GM12878 (cell line): ENCODE measurements at regions not wholly inside any gene's neighbourhood (a gene's known extent, or its start where the extent isn't known, plus 50 kb on each side); places are given as distances from the start of the nearest gene placed in this dataset.

Source experiments
- ATAC-seq: fragments of 200-7000 bp; cut with Tn5 transposase; 3 replicates; pipeline ENCODE4 v1.9.1; 2020; ENCODE audit warnings: mild to moderate bottlenecking, moderate library complexity
- BruUV-seq: library from RNA; stranded (reverse); fragments of 400-500 nt; replicated peaks from 2 replicates; lab custom pipeline; 2021; lab: Mats Ljungman, UMichigan
- CTCF ChIA-PET: fragments of 300-600 bp; sonication (Branson Sonifier 250); formaldehyde crosslinking; extraction: SDS; loops from one replicate; lab custom pipeline; 2021; ENCODE audit warnings: inconsistent platforms; lab: Yijun Ruan, JAX
- POLR2A ChIA-PET: fragments of 350-600 bp; formaldehyde crosslinking; extraction: SDS; loops from one replicate; lab custom pipeline; 2021; ENCODE audit warnings: inconsistent platforms; lab: Charles Lee
- RAD21 ChIA-PET: fragments of 300-600 bp; sonication (Branson Sonifier 250); formaldehyde crosslinking; loops from one replicate; lab custom pipeline; 2023; ENCODE audit warnings: antibody characterized with exemption; ENCODE audit not compliant: unreplicated experiment; lab: Charles Lee
- SMC1A ChIA-PET: fragments of 300-600 bp; sonication (Branson Sonifier 250); formaldehyde crosslinking; loops from one replicate; lab custom pipeline; 2023; ENCODE audit not compliant: unreplicated experiment, uncharacterized antibody; lab: Charles Lee
- DNase-seq: peaks from one replicate; pipeline ENCODE4 v3.0.0-alpha.2; 2011; ENCODE audit warnings: low read depth, low spot score
- FAIRE-seq: peaks from 3 replicates; lab custom pipeline; 2011; peaks lifted over from hg19 to GRCh38; lab: Jason Lieb, UNC
- H2AFZ ChIP-seq: 2 replicates; pipeline ENCODE4 v1.6.0; 2011; ENCODE audit warnings: low read depth, low read length, control low read depth; ENCODE audit not compliant: control insufficient read depth
- H3K27ac ChIP-seq: 2 replicates; pipeline ENCODE4 v1.5.1; 2011; ENCODE audit warnings: control low read depth; ENCODE audit not compliant: control insufficient read depth, insufficient read depth
- H3K27me3 ChIP-seq, 2 experiments: replicated peaks in 1 of 2; 2 replicates each; pipeline versions ENCODE4 v1.6.0 to v1.6.1; 2011; ENCODE audit warnings: low read length in 1 of 2; ENCODE audit not compliant: control insufficient read depth in 2 of 2, insufficient read depth in 2 of 2
- H3K36me3 ChIP-seq, 2 experiments: 2 replicates each; pipeline ENCODE4 v1.5.1; 2011; ENCODE audit warnings: low read length in 1 of 2; ENCODE audit not compliant: control insufficient read depth in 2 of 2, insufficient read depth in 2 of 2
- H3K4me1 ChIP-seq: 2 replicates; pipeline ENCODE4 v1.6.1; 2011; ENCODE audit warnings: mild to moderate bottlenecking, low read length, moderate library complexity, mixed read lengths; ENCODE audit not compliant: control insufficient read depth, insufficient read depth
- H3K4me2 ChIP-seq: 2 replicates; pipeline ENCODE4 v1.6.0; 2011; ENCODE audit warnings: control low read depth; ENCODE audit not compliant: control insufficient read depth, insufficient read depth
- H3K4me3 ChIP-seq: fragments of 200-600 bp; sonication (generic); 2 replicates; pipeline ENCODE4 v1.5.1; 2016
- H3K79me2 ChIP-seq: 2 replicates; pipeline ENCODE4 v1.6.0; 2011; ENCODE audit warnings: low read length; ENCODE audit not compliant: control insufficient read depth, insufficient read depth
- H3K9ac ChIP-seq: 2 replicates; pipeline ENCODE4 v1.8.0; 2011; ENCODE audit warnings: low read length, control low read depth, mixed read lengths; ENCODE audit not compliant: control insufficient read depth, insufficient read depth
- H3K9me3 ChIP-seq: replicated peaks from 3 replicates; pipeline ENCODE4 v1.5.1; 2011; ENCODE audit warnings: mild to moderate bottlenecking, low read length; ENCODE audit not compliant: control insufficient read depth, insufficient read depth
- H4K20me1 ChIP-seq: 2 replicates; pipeline ENCODE4 v1.6.0; 2011; ENCODE audit not compliant: control insufficient read depth, insufficient read depth
- BCLAF1 ChIP-seq: fragments of 450-650 bp; IDR thresholded peaks from 2 replicates; pipeline ENCODE4 v1.6.1; 2017; ENCODE audit warnings: antibody characterized with exemption, mild to moderate bottlenecking, moderate library complexity
- CHD2 ChIP-seq: IDR thresholded peaks from 2 replicates; pipeline ENCODE4 v1.6.1; 2011; ENCODE audit warnings: low read depth, low read length, improper control_type of control experiment, borderline replicate concordance
- CREB1 ChIP-seq: IDR thresholded peaks from 2 replicates; pipeline ENCODE4 v1.6.1; 2012; ENCODE audit warnings: low read depth, mild to moderate bottlenecking, inconsistent platforms
- ETV6 ChIP-seq, 2 experiments: fragments of 450-650 bp in 1 of 2; IDR thresholded peaks in 1 of 2; conservative IDR thresholded peaks in 1 of 2; 2 replicates each; pipeline ENCODE4 v1.6.1; 2014; ENCODE audit warnings: antibody characterized with exemption in 1 of 2, borderline replicate concordance in 1 of 2, low read depth in 1 of 2, mild to moderate bottlenecking in 1 of 2, moderate library complexity in 1 of 2
- GATAD2B ChIP-seq: fragments of 450-650 bp; conservative IDR thresholded peaks from 2 replicates; pipeline ENCODE4 v1.6.1; 2017; ENCODE audit warnings: low read depth, mild to moderate bottlenecking, moderate library complexity
- HDAC6 ChIP-seq: fragments of 200-600 bp; sonication (generic); IDR thresholded peaks from one replicate; pipeline ENCODE4 v1.8.0; 2017; ENCODE audit warnings: antibody characterized with exemption; ENCODE audit not compliant: unreplicated experiment
- MTA3 ChIP-seq: IDR thresholded peaks from 2 replicates; pipeline ENCODE4 v1.6.1; 2012; ENCODE audit warnings: low read length, inconsistent platforms, borderline replicate concordance
- NFYB ChIP-seq: IDR thresholded peaks from 2 replicates; pipeline ENCODE4 v1.6.1; 2011; ENCODE audit warnings: low read depth, mild to moderate bottlenecking, low read length, improper control_type of control experiment, moderate library complexity; ENCODE audit not compliant: insufficient read depth
- PAX8 ChIP-seq: fragments of 450-650 bp; IDR thresholded peaks from 2 replicates; pipeline ENCODE4 v1.6.1; 2017; ENCODE audit warnings: mild to moderate bottlenecking, moderate library complexity
- POLR2A ChIP-seq: IDR thresholded peaks from 2 replicates; pipeline ENCODE4 v1.6.1; 2011; ENCODE audit warnings: low read depth, mild to moderate bottlenecking, low read length
- POLR2AphosphoS2 ChIP-seq: IDR thresholded peaks from 2 replicates; pipeline ENCODE4 v1.6.1; 2011; ENCODE audit warnings: low read depth, mild to moderate bottlenecking, low read length, improper control_type of control experiment, moderate library complexity
- TBL1XR1 ChIP-seq: IDR thresholded peaks from 2 replicates; pipeline ENCODE4 v1.6.1; 2012; ENCODE audit warnings: low read depth, low read length, improper control_type of control experiment
- WGBS: methylation state at CpG from one replicate; pipeline ENCODE4 v1.1.6; 2016; ENCODE audit warnings: low lambda C conversion rate; ENCODE audit not compliant: insufficient replicate concordance, insufficient coverage; ENCODE audit errors: missing lambda C conversion rate; 5-methylcytosine and 5-hydroxymethylcytosine counted together
- in situ Hi-C: fragments of 300-500 bp; cut with MboI; formaldehyde crosslinking; loops from 9 replicates; pipeline ENCODE4 v1.14.3; 2018; ENCODE audit warnings: mixed read lengths
- intact Hi-C: fragments of 100-400 bp; cut with micrococcal nuclease; formaldehyde crosslinking; loops from one replicate; pipeline ENCODE4 v1.14.2; 2022; ENCODE audit not compliant: unreplicated experiment
- TF ChIP-seq, protein P1 (sequence below): fragments of 450-650 bp; IDR thresholded peaks from 2 replicates; pipeline ENCODE4 v1.6.1; 2017; ENCODE audit warnings: mild to moderate bottlenecking, moderate library complexity
- TF ChIP-seq, protein P2 (sequence below): fragments of 450-650 bp; formaldehyde crosslinking; IDR thresholded peaks from 2 replicates; pipeline ENCODE4 v1.5.0; 2022; ENCODE audit warnings: mild to moderate bottlenecking, missing genetic modification characterization

GRCh38 chr14:61898568-61898967, 136.3 kb downstream of the SNAPC1 start:
- RAD21 ChIA-PET: interaction anchor here (2.0 kb wide), 1 partner anchor 228 kb away, joined by 6 read pairs; no protein-coding TSS in a partner anchor
- POLR2A ChIA-PET: no interaction called here
- in situ Hi-C loops: loop anchor here (10.0 kb wide), 1 partner anchor 226 kb away; no protein-coding TSS in a partner anchor
- no peak overlapping the region for H3K27ac ChIP-seq
- ATAC-seq: no peak
- H3K9ac ChIP-seq: no peak overlapping the region
- H3K4me3 ChIP-seq: no peak overlapping the region
- H2AFZ ChIP-seq: no peak overlapping the region
- DNase-seq: no peak
- no peaks in the 10 kb centered on the region for H3K4me1 ChIP-seq
- H3K79me2 ChIP-seq: no peaks in the 10 kb centered on the region
- SMC1A ChIA-PET: no interaction called here
- no peak overlapping the region for H3K4me2 ChIP-seq
- CTCF ChIA-PET: interaction anchor here (1.2 to 3.9 kb wide), 4 partner anchors 8 to 227 kb away, joined by 3 to 24 read pairs (median 4); no protein-coding TSS in a partner anchor
- intact Hi-C loops: no loop called here
- no peaks in the 10 kb centered on the region for H3K9me3 ChIP-seq
- 47% methylated on average over 6 of the region's 6 CpGs for WGBS
- no peaks in the 10 kb centered on the region for H4K20me1 ChIP-seq
- H3K36me3 ChIP-seq: no peaks in the 10 kb centered on the region
- no peak for FAIRE-seq
- BruUV-seq: no TSS peak
- H3K27me3 ChIP-seq: no peaks in the 10 kb centered on the region
- TF ChIP-seq TBL1XR1: no peak
- no peak for TF ChIP-seq CHD2
- no peak for TF ChIP-seq CREB1
- TF ChIP-seq GATAD2B: no peak
- TF ChIP-seq POLR2A: no peak
- no peak for TF ChIP-seq PAX8
- TF ChIP-seq POLR2AphosphoS2: no peak
- TF ChIP-seq, protein P1, sequence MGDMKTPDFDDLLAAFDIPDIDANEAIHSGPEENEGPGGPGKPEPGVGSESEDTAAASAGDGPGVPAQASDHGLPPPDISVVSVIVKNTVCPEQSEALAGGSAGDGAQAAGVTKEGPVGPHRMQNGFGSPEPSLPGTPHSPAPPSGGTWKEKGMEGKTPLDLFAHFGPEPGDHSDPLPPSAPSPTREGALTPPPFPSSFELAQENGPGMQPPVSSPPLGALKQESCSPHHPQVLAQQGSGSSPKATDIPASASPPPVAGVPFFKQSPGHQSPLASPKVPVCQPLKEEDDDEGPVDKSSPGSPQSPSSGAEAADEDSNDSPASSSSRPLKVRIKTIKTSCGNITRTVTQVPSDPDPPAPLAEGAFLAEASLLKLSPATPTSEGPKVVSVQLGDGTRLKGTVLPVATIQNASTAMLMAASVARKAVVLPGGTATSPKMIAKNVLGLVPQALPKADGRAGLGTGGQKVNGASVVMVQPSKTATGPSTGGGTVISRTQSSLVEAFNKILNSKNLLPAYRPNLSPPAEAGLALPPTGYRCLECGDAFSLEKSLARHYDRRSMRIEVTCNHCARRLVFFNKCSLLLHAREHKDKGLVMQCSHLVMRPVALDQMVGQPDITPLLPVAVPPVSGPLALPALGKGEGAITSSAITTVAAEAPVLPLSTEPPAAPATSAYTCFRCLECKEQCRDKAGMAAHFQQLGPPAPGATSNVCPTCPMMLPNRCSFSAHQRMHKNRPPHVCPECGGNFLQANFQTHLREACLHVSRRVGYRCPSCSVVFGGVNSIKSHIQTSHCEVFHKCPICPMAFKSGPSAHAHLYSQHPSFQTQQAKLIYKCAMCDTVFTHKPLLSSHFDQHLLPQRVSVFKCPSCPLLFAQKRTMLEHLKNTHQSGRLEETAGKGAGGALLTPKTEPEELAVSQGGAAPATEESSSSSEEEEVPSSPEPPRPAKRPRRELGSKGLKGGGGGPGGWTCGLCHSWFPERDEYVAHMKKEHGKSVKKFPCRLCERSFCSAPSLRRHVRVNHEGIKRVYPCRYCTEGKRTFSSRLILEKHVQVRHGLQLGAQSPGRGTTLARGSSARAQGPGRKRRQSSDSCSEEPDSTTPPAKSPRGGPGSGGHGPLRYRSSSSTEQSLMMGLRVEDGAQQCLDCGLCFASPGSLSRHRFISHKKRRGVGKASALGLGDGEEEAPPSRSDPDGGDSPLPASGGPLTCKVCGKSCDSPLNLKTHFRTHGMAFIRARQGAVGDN: no peak
- TF ChIP-seq BCLAF1: no peak
- TF ChIP-seq MTA3: no peak
- TF ChIP-seq HDAC6: no peak
- TF ChIP-seq, protein P2, sequence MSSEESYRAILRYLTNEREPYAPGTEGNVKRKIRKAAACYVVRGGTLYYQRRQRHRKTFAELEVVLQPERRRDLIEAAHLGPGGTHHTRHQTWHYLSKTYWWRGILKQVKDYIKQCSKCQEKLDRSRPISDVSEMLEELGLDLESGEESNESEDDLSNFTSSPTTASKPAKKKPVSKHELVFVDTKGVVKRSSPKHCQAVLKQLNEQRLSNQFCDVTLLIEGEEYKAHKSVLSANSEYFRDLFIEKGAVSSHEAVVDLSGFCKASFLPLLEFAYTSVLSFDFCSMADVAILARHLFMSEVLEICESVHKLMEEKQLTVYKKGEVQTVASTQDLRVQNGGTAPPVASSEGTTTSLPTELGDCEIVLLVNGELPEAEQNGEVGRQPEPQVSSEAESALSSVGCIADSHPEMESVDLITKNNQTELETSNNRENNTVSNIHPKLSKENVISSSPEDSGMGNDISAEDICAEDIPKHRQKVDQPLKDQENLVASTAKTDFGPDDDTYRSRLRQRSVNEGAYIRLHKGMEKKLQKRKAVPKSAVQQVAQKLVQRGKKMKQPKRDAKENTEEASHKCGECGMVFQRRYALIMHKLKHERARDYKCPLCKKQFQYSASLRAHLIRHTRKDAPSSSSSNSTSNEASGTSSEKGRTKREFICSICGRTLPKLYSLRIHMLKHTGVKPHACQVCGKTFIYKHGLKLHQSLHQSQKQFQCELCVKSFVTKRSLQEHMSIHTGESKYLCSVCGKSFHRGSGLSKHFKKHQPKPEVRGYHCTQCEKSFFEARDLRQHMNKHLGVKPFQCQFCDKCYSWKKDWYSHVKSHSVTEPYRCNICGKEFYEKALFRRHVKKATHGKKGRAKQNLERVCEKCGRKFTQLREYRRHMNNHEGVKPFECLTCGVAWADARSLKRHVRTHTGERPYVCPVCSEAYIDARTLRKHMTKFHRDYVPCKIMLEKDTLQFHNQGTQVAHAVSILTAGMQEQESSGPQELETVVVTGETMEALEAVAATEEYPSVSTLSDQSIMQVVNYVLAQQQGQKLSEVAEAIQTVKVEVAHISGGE (CRISPR knock-in tag): no peak
- TF ChIP-seq ETV6 (conservative IDR thresholded peaks at IDR 0.05 in 1 of 2, IDR thresholded peaks at IDR 0.05 in 1 of 2; ENCODE audit: borderline replicate concordance in 1 of 2, low read depth in 1 of 2): no peak
- TF ChIP-seq NFYB: no peak
